Gastroesophageal sphincter (tissue), 3 donors: ENCODE measurements at regions not wholly inside any gene's neighbourhood (a gene's known extent, or its start where the extent isn't known, plus 50 kb on each side); places are given as distances from the start of the nearest gene placed in this dataset.

ENCODE experiments used
- EP300 ChIP-seq: sonication (generic); formaldehyde crosslinking; IDR thresholded peaks from one replicate; pipeline ENCODE4 v1.6.1; 2017; ENCODE audit warnings: antibody characterized with exemption, mild to moderate bottlenecking
- POLR2A ChIP-seq, 2 donors: fragments of 450-650 bp; IDR thresholded peaks; one replicate each; pipeline ENCODE4 v1.6.1; 2017; ENCODE audit warnings: antibody characterized with exemption in 2 of 2, mild to moderate bottlenecking in 2 of 2, moderate library complexity in 1 of 2
- TF ChIP-seq, protein P1 (sequence below), 4 experiments: fragments of 200-600 bp in 2 of 4; fragments of 450-650 bp in 2 of 4; sonication (generic) in 1 of 4; IDR thresholded peaks; one replicate each; pipeline ENCODE4 v1.5.1; 2017 to 2019; ENCODE audit warnings: antibody characterized with exemption in 4 of 4, mild to moderate bottlenecking in 2 of 4, moderate library complexity in 2 of 4

DNA sequence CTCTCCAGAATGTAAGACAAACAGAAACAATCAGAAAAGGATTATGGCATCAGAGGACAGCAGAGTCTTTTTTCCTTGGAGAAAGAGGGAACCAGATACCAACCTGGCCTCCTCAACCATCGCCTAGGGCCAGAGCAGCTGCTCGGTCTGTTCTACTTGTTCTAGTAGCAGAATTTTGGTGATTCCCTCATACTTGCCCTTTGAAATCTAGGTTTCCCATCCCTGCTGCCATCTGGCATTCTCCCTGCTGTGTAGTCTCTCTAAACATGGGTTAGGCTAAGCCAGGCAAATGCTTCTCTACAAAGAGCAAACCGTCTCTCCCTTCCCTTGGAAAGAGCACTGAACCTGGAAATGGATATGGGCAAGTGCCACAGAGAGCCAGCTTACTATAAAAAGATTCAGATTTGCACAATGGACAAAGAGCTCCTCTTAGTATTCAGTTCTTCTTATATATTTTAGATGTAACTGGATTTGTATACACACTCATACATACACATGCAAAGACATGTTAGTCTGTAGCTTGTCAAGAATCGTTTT lies 208.6 kb upstream of the ST6GAL2 start:
- TF ChIP-seq, protein P1, sequence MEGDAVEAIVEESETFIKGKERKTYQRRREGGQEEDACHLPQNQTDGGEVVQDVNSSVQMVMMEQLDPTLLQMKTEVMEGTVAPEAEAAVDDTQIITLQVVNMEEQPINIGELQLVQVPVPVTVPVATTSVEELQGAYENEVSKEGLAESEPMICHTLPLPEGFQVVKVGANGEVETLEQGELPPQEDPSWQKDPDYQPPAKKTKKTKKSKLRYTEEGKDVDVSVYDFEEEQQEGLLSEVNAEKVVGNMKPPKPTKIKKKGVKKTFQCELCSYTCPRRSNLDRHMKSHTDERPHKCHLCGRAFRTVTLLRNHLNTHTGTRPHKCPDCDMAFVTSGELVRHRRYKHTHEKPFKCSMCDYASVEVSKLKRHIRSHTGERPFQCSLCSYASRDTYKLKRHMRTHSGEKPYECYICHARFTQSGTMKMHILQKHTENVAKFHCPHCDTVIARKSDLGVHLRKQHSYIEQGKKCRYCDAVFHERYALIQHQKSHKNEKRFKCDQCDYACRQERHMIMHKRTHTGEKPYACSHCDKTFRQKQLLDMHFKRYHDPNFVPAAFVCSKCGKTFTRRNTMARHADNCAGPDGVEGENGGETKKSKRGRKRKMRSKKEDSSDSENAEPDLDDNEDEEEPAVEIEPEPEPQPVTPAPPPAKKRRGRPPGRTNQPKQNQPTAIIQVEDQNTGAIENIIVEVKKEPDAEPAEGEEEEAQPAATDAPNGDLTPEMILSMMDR (IDR thresholded peaks at IDR 0.05): no peak
- TF ChIP-seq POLR2A (IDR thresholded peaks at IDR 0.05): no peak
- no peak for TF ChIP-seq EP300
